NCI-H2196 treated with DMSO at 0.1 percent for 48 hours (cell line): ENCODE measurements at regions not wholly inside any gene's neighbourhood (a gene's known extent, or its start where the extent isn't known, plus 50 kb on each side); places are given as distances from the start of the nearest gene placed in this dataset.

ENCODE experiments used
- DNase-seq: peaks from one replicate; lab custom pipeline; 2025; ENCODE audit not compliant: unreplicated experiment; lab: John Stamatoyannopoulos, UW

- no peak for DNase-seq
These were observed 55.1 kb downstream of the KIF4B start for GRCh38 chr5:155068616-155069100.

GRCh38 chr5:155069961-155070360, 56.4 kb downstream of the KIF4B start:
- DNase-seq = no peak

GRCh38 chr5:155070781-155071180, 57.2 kb downstream of the KIF4B start:
- no peak for DNase-seq

- no peak for DNase-seq
These were observed 62.8 kb downstream of the KIF4B start for GRCh38 chr5:155076379-155076778.

- DNase-seq = no peak
These were observed 66.1 kb downstream of the KIF4B start for GRCh38 chr5:155079698-155080097.

- no peak for DNase-seq
These were observed 67.2 kb downstream of the KIF4B start for GRCh38 chr5:155080721-155081120.

GRCh38 chr5:155081618-155082017, 68.1 kb downstream of the KIF4B start:
- DNase-seq = no peak

GRCh38 chr5:155082401-155082800, 68.8 kb downstream of the KIF4B start:
- no peak for DNase-seq

GRCh38 chr5:155085282-155085989, 71.9 kb downstream of the KIF4B start:
- DNase-seq = no peak

GRCh38 chr5:155087036-155087435, 73.5 kb downstream of the KIF4B start:
- no peak for DNase-seq

- no peak for DNase-seq
These were observed 75.3 kb downstream of the KIF4B start for GRCh38 chr5:155088811-155089210.

- DNase-seq = no peak
These were observed 76.1 kb downstream of the KIF4B start for GRCh38 chr5:155089643-155090042.

- DNase-seq = no peak
These were observed 77.6 kb downstream of the KIF4B start for GRCh38 chr5:155091063-155091648.

- no peak for DNase-seq
These were observed 78.5 kb downstream of the KIF4B start for GRCh38 chr5:155091768-155092717.

- no peak for DNase-seq
These were observed 80.9 kb downstream of the KIF4B start for GRCh38 chr5:155094455-155094854.

- DNase-seq = no peak
These were observed 84.4 kb downstream of the KIF4B start for GRCh38 chr5:155097995-155098394.

GRCh38 chr5:155098433-155098832, 84.9 kb downstream of the KIF4B start:
- DNase-seq = no peak

GRCh38 chr5:155101697-155102096, 88.1 kb downstream of the KIF4B start:
- DNase-seq = no peak

- DNase-seq = no peak
These were observed 89.6 kb downstream of the KIF4B start for GRCh38 chr5:155103146-155103545.

- DNase-seq = no peak
These were observed 90.9 kb downstream of the KIF4B start for GRCh38 chr5:155104441-155104840.

- no peak for DNase-seq
These were observed 92.7 kb downstream of the KIF4B start for GRCh38 chr5:155106221-155106620.

- DNase-seq = no peak
These were observed 100.3 kb downstream of the KIF4B start for GRCh38 chr5:155113888-155114287.
